ENCODE measurements at regions not wholly inside any gene's neighbourhood (a gene's known extent, or its start where the extent isn't known, plus 50 kb on each side); places are given as distances from the start of the nearest gene placed in this dataset.

DNA sequence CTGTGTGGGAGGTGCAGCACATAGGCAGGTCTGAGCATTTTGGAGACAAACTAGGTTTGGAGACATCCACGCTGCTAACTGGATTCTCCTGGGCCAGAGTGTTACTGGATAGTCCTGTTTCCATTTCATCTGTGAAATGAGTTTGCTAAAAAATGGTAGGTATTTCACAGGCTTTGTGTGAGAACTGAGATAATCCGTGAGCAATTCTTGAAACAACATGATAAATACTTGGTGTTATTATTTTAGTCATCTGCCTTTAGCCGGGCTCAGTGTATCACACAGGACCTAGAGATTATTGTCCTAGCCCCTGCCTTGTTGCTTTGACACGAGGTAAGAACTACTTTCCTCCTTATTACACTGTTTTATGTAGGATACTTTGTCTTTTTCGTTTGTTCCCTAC, 63.0 kb downstream of the PRR18 start:
- TF ChIP-seq, protein P1, sequence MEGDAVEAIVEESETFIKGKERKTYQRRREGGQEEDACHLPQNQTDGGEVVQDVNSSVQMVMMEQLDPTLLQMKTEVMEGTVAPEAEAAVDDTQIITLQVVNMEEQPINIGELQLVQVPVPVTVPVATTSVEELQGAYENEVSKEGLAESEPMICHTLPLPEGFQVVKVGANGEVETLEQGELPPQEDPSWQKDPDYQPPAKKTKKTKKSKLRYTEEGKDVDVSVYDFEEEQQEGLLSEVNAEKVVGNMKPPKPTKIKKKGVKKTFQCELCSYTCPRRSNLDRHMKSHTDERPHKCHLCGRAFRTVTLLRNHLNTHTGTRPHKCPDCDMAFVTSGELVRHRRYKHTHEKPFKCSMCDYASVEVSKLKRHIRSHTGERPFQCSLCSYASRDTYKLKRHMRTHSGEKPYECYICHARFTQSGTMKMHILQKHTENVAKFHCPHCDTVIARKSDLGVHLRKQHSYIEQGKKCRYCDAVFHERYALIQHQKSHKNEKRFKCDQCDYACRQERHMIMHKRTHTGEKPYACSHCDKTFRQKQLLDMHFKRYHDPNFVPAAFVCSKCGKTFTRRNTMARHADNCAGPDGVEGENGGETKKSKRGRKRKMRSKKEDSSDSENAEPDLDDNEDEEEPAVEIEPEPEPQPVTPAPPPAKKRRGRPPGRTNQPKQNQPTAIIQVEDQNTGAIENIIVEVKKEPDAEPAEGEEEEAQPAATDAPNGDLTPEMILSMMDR (IDR thresholded peaks at IDR 0.05), result no peak
- no peak for TF ChIP-seq POLR2A (IDR thresholded peaks at IDR 0.05)
- no peak for TF ChIP-seq POLR2AphosphoS5 (IDR thresholded peaks at IDR 0.05)

Data from sigmoid colon (tissue), 4 donors.